ENCODE measurements at regions not wholly inside any gene's neighbourhood (a gene's known extent, or its start where the extent isn't known, plus 50 kb on each side); places are given as distances from the start of the nearest gene placed in this dataset.

DNA sequence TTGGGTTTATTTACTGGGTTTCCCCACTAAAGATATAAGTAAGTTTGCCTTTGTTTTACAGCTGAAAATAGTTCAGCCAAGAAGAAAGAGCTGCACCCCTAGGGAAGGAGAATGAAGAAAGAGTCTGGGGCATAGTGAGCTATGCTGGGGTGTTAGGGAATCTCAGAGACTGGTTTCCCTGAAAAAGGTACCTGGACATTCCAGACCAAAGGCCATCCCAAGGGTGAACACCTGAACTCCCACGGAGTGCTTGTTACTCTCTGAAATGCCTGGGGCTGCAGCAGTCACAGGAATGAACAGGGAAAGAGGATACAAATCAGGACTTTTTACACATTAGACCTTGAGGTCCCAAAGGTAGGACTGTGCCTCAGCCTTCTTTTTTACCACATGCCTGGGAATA lies 337.6 kb upstream of the SLC10A2 start:
- ATAC-seq (peak; percentile 64), DNase-seq (ENCODE audit: low spot score) (peak; percentile 26)
- H3K4me3 ChIP-seq, result no peak overlapping the region; the same call in 1 of the 2 replicates
- Mint-ChIP-seq H3K4me1 (peaks cover 31% of the 10 kb centered on the region), H3K27ac (no peak overlapping the region; the same call in 1 of the 2 replicates), H3K36me3 (ENCODE audit: low read depth) (peaks cover 20% of the 10 kb centered on the region; the same call in 2 of the 3 replicates), H3K27me3 (ENCODE audit: insufficient read depth, low read depth, poor library complexity) (peaks cover 5% of the 10 kb centered on the region), H3K4me3 (no peak overlapping the region), H3K9me3 (peaks cover 23% of the 10 kb centered on the region; the same call in 2 of the 3 replicates)
- no peaks in the 10 kb centered on the region; the same call in 1 of the 2 replicates for H3K36me3 ChIP-seq (ENCODE audit: insufficient read depth)
- H3K4me1 ChIP-seq (ENCODE audit: insufficient read depth), result peaks cover 26% of the 10 kb centered on the region
- H3K9me2 ChIP-seq (ENCODE audit: insufficient read depth), result no peaks in the 10 kb centered on the region
- no peaks in the 10 kb centered on the region for H4K20me1 ChIP-seq (replicated peaks; ENCODE audit: insufficient read depth)
- H3K4me2 ChIP-seq, result peak overlapping the region; percentile 73
- H2AFZ ChIP-seq, result peak overlapping the region; percentile 76; the same call in 1 of the 2 replicates
- H3K79me2 ChIP-seq (replicated peaks; ENCODE audit: insufficient read depth), result no peaks in the 10 kb centered on the region
- TF ChIP-seq EZH2phosphoT487 (IDR thresholded peaks at IDR 0.05; ENCODE audit: unreplicated experiment), result no peak
- TF ChIP-seq CREB1 (CRISPR knock-in tag; IDR thresholded peaks at IDR 0.05; ENCODE audit: low read depth), result no peak
- no peak for TF ChIP-seq ZNF331 (CRISPR knock-in tag; IDR thresholded peaks at IDR 0.05; ENCODE audit: low read depth)
- TF ChIP-seq, protein P1, sequence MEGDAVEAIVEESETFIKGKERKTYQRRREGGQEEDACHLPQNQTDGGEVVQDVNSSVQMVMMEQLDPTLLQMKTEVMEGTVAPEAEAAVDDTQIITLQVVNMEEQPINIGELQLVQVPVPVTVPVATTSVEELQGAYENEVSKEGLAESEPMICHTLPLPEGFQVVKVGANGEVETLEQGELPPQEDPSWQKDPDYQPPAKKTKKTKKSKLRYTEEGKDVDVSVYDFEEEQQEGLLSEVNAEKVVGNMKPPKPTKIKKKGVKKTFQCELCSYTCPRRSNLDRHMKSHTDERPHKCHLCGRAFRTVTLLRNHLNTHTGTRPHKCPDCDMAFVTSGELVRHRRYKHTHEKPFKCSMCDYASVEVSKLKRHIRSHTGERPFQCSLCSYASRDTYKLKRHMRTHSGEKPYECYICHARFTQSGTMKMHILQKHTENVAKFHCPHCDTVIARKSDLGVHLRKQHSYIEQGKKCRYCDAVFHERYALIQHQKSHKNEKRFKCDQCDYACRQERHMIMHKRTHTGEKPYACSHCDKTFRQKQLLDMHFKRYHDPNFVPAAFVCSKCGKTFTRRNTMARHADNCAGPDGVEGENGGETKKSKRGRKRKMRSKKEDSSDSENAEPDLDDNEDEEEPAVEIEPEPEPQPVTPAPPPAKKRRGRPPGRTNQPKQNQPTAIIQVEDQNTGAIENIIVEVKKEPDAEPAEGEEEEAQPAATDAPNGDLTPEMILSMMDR (conservative IDR thresholded peaks at IDR 0.05; ENCODE audit: low read depth in 2 of 2), result no peak
- no peak for TF ChIP-seq EZH2 (IDR thresholded peaks at IDR 0.05; ENCODE audit: low read depth, unreplicated experiment)
- TF ChIP-seq JUNB (IDR thresholded peaks at IDR 0.05; ENCODE audit: unreplicated experiment), result no peak
- TF ChIP-seq STAT1 (IDR thresholded peaks at IDR 0.05; ENCODE audit: unreplicated experiment), result no peak
- TF ChIP-seq ZNF114 (CRISPR knock-in tag; IDR thresholded peaks at IDR 0.05), result no peak
- TF ChIP-seq REST (IDR thresholded peaks at IDR 0.05; ENCODE audit: unreplicated experiment), result no peak
- TF ChIP-seq NANOG (IDR thresholded peaks at IDR 0.05; ENCODE audit: borderline replicate concordance), result no peak
- no peak for TF ChIP-seq ZNF462 (CRISPR knock-in tag; IDR thresholded peaks at IDR 0.05)
- no peak for TF ChIP-seq POLR2AphosphoS5 (IDR thresholded peaks at IDR 0.05; ENCODE audit: low read depth)
- TF ChIP-seq ETS1 (IDR thresholded peaks at IDR 0.05), result no peak
- no peaks in the 10 kb centered on the region for H3K27me3 ChIP-seq (ENCODE audit: insufficient read depth)
- no peak overlapping the region for H3K27ac ChIP-seq (ENCODE audit: low read depth)
- no peaks in the 10 kb centered on the region for H3F3A ChIP-seq (replicated peaks; ENCODE audit: low read depth)

All from GM23338 (cell line).